Breast epithelium (tissue), 4 donors: ENCODE measurements at regions not wholly inside any gene's neighbourhood (a gene's known extent, or its start where the extent isn't known, plus 50 kb on each side); places are given as distances from the start of the nearest gene placed in this dataset.

ENCODE experiments used
- DNase-seq, 2 donors: peaks; one replicate each; pipeline ENCODE4 v3.0.0-alpha.2; 2019; ENCODE audit warnings: low spot score in 2 of 2
- H3K27ac ChIP-seq, 2 donors: fragments of 200-600 bp; sonication (generic) in 1 of 2; one replicate each; pipeline ENCODE4 v1.5.1; 2016 to 2019; ENCODE audit warnings: mild to moderate bottlenecking in 1 of 2
- H3K27me3 ChIP-seq, 2 donors: fragments of 200-600 bp; sonication (generic) in 1 of 2; one replicate each; pipeline versions ENCODE4 v1.5.1 to v1.6.0; 2017 to 2019; ENCODE audit warnings: control low read depth in 1 of 2, mild to moderate bottlenecking in 1 of 2
- H3K36me3 ChIP-seq: fragments of 200-600 bp; one replicate; pipeline ENCODE4 v1.5.1; 2019
- H3K4me1 ChIP-seq, 2 donors: fragments of 200-600 bp; sonication (generic); one replicate each; pipeline ENCODE4 v1.5.1; 2016 to 2019; ENCODE audit warnings: control low read depth in 1 of 2
- H3K4me3 ChIP-seq, 3 donors: fragments of 200-600 bp; sonication (generic); 1 replicate in 2 of 3; 2 replicates in 1 of 3; pipeline ENCODE4 v1.5.1; 2016 to 2019; ENCODE audit warnings: mild to moderate bottlenecking in 3 of 3, moderate library complexity in 2 of 3
- H3K9me3 ChIP-seq, 2 donors: fragments of 200-600 bp; sonication (generic) in 1 of 2; one replicate each; pipeline ENCODE4 v1.5.1; 2016 to 2019; ENCODE audit warnings: control low read depth in 1 of 2
- POLR2A ChIP-seq: fragments of 450-650 bp; IDR thresholded peaks from one replicate; pipeline ENCODE4 v1.6.1; 2016; ENCODE audit warnings: antibody characterized with exemption, mild to moderate bottlenecking, moderate library complexity
- POLR2AphosphoS5 ChIP-seq, 3 donors: sonication (generic); formaldehyde crosslinking; IDR thresholded peaks; one replicate each; pipeline ENCODE4 v1.6.1; 2017; ENCODE audit warnings: antibody characterized with exemption in 3 of 3
- intact Hi-C: fragments of 100-400 bp; cut with DNase I; formaldehyde crosslinking; loops from one replicate; pipeline ENCODE4 v1.15.1; 2023; ENCODE audit warnings: low total_unique reads
- TF ChIP-seq, protein P1 (sequence below), 3 donors: fragments of 450-650 bp; IDR thresholded peaks; one replicate each; pipeline ENCODE4 v1.5.1; 2016 to 2017; ENCODE audit warnings: antibody characterized with exemption in 3 of 3, mild to moderate bottlenecking in 3 of 3, moderate library complexity in 3 of 3

GRCh38 chr2:6354546-6354945 is 511.2 kb downstream of the CMPK2 start:
- no peaks in the 10 kb centered on the region for H3K27me3 ChIP-seq
- no peak overlapping the region for H3K4me3 ChIP-seq
- no peaks in the 10 kb centered on the region for H3K4me1 ChIP-seq
- DNase-seq: no peak
- TF ChIP-seq POLR2AphosphoS5 (IDR thresholded peaks at IDR 0.05): no peak
- TF ChIP-seq, protein P1, sequence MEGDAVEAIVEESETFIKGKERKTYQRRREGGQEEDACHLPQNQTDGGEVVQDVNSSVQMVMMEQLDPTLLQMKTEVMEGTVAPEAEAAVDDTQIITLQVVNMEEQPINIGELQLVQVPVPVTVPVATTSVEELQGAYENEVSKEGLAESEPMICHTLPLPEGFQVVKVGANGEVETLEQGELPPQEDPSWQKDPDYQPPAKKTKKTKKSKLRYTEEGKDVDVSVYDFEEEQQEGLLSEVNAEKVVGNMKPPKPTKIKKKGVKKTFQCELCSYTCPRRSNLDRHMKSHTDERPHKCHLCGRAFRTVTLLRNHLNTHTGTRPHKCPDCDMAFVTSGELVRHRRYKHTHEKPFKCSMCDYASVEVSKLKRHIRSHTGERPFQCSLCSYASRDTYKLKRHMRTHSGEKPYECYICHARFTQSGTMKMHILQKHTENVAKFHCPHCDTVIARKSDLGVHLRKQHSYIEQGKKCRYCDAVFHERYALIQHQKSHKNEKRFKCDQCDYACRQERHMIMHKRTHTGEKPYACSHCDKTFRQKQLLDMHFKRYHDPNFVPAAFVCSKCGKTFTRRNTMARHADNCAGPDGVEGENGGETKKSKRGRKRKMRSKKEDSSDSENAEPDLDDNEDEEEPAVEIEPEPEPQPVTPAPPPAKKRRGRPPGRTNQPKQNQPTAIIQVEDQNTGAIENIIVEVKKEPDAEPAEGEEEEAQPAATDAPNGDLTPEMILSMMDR (IDR thresholded peaks at IDR 0.05): no peak
- TF ChIP-seq POLR2A: no peak
- H3K9me3 ChIP-seq: no peaks in the 10 kb centered on the region
- intact Hi-C loops: no loop called here
- H3K36me3 ChIP-seq: no peaks in the 10 kb centered on the region
- H3K27ac ChIP-seq: no peak overlapping the region

DNA sequence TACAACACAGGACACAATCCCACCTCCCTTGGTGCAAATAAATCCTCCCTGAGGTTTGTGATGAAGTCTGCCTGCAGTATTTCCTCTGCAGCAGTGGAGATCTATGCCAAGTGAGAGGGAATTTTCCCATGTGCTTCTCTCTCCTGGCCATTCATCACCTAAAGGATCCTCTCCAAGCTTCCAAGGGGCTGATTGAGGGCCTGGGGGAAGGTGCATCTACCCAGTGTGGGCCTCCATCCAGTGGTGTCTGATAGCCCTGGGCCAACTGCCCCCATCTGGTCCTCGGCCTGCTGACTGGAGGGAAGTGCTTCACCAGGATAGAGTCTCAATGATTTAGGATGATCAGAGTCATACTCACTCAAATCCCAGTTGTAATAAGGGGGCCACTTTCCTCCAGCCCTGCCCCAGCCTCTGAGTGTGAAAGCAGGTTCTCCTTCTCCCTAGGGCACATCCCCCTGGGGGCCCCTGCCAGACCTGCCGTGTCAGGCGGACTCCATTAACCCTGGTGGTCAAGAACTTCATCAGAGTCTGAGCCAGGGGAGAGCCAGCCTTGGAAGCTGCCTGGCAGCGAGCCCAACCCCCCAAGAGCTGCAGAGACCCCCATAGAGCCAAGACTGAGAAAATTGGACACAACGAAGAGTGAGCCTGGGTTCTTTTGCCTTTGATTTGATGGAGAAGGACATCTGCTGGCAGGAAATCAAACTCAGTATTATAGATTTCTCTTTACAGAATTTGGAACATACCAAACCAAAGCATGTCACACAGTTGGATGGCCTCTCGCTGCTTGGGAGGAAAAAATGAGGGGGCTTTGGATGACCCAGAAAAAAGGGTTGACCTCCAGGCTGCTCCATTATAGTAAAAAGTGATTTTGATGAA is 509.6 kb downstream of the CMPK2 start:
- Histone ChIP-seq H3K9me3 (no peaks in the 10 kb centered on the region), H3K4me3 (no peak overlapping the region), H3K27me3 (no peaks in the 10 kb centered on the region), H3K27ac (no peak overlapping the region), H3K36me3 (no peaks in the 10 kb centered on the region), H3K4me1 (no peaks in the 10 kb centered on the region)
- TF ChIP-seq POLR2A: no peak
- TF ChIP-seq, protein P1 (IDR thresholded peaks at IDR 0.05): no peak
- no peak for TF ChIP-seq POLR2AphosphoS5 (IDR thresholded peaks at IDR 0.05)
- no peak for DNase-seq
- intact Hi-C loops: no loop called here

- intact Hi-C loops: no loop called here
- TF ChIP-seq, protein P1 (IDR thresholded peaks at IDR 0.05): no peak
- TF ChIP-seq POLR2AphosphoS5 (IDR thresholded peaks at IDR 0.05) (no peak), POLR2A (no peak)
- H3K27me3 ChIP-seq: no peaks in the 10 kb centered on the region
Measured at GRCh38 chr2:6358546-6358945, 507.2 kb downstream of the CMPK2 start.

GRCh38 chr2:6358985-6359384 is 506.7 kb downstream of the CMPK2 start:
- H3K27me3 ChIP-seq: no peaks in the 10 kb centered on the region
- H3K27ac ChIP-seq: no peak overlapping the region
- TF ChIP-seq, protein P1 (IDR thresholded peaks at IDR 0.05): no peak
- TF ChIP-seq POLR2A (no peak), POLR2AphosphoS5 (IDR thresholded peaks at IDR 0.05) (no peak)
- no peaks in the 10 kb centered on the region for H3K9me3 ChIP-seq
- H3K4me3 ChIP-seq: no peak overlapping the region
- H3K36me3 ChIP-seq: no peaks in the 10 kb centered on the region
- intact Hi-C loops: no loop called here
- H3K4me1 ChIP-seq: no peaks in the 10 kb centered on the region
- no peak for DNase-seq

More at GRCh38 chr2:6358546-6358945, 507.2 kb downstream of the CMPK2 start:
- Histone ChIP-seq H3K4me3 (no peak overlapping the region), H3K27ac (no peak overlapping the region), H3K36me3 (no peaks in the 10 kb centered on the region), H3K9me3 (no peaks in the 10 kb centered on the region), H3K4me1 (no peaks in the 10 kb centered on the region)
- DNase-seq: no peak

DNA sequence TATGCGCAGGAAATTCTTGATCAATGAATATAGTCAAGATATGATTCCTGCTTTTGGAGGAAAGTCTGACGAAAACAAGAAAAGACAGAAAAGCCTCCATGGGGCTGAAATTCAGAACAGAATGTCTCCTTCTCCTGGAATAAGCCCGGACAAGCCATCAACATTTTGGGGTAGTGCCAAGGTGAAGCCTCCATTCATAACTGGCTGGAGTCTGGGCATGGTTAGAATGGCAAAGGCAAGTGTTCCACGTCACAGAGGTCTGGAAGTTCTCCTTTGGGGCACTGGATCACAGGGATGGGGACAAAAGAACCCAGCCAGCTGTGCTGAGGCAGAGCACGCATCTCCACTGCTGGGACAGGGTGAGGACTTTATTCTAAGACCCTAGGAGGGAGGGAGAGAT is 505.7 kb downstream of the CMPK2 start:
- H3K27ac ChIP-seq: no peak overlapping the region
- no peak overlapping the region for H3K4me3 ChIP-seq
- H3K36me3 ChIP-seq: no peaks in the 10 kb centered on the region
- intact Hi-C loops: no loop called here
- DNase-seq: no peak
- TF ChIP-seq POLR2A: no peak
- TF ChIP-seq, protein P1 (IDR thresholded peaks at IDR 0.05): no peak
- TF ChIP-seq POLR2AphosphoS5 (IDR thresholded peaks at IDR 0.05): no peak
- H3K27me3 ChIP-seq: no peaks in the 10 kb centered on the region
- H3K4me1 ChIP-seq: no peaks in the 10 kb centered on the region
- no peaks in the 10 kb centered on the region for H3K9me3 ChIP-seq
